ENCODE measurements at regions not wholly inside any gene's neighbourhood (a gene's known extent, or its start where the extent isn't known, plus 50 kb on each side); places are given as distances from the start of the nearest gene placed in this dataset.

- no peaks in the 10 kb centered on the region for H3K4me1 ChIP-seq (ENCODE audit: control insufficient read depth, extremely low read depth, insufficient read depth, low read length)
- no peaks in the 10 kb centered on the region for H3K27me3 ChIP-seq (ENCODE audit: control insufficient read depth, extremely low read depth, insufficient read depth, low read length)
- DNase-seq (ENCODE audit: low read depth, low spot score): no peak
- no peak for FAIRE-seq
- TF ChIP-seq EZH2 (IDR thresholded peaks at IDR 0.05; ENCODE audit: low read length): no peak
- TF ChIP-seq, protein P1, sequence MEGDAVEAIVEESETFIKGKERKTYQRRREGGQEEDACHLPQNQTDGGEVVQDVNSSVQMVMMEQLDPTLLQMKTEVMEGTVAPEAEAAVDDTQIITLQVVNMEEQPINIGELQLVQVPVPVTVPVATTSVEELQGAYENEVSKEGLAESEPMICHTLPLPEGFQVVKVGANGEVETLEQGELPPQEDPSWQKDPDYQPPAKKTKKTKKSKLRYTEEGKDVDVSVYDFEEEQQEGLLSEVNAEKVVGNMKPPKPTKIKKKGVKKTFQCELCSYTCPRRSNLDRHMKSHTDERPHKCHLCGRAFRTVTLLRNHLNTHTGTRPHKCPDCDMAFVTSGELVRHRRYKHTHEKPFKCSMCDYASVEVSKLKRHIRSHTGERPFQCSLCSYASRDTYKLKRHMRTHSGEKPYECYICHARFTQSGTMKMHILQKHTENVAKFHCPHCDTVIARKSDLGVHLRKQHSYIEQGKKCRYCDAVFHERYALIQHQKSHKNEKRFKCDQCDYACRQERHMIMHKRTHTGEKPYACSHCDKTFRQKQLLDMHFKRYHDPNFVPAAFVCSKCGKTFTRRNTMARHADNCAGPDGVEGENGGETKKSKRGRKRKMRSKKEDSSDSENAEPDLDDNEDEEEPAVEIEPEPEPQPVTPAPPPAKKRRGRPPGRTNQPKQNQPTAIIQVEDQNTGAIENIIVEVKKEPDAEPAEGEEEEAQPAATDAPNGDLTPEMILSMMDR (optimal IDR thresholded peaks at IDR 0.05 in 1 of 3, IDR thresholded peaks at IDR 0.05 in 1 of 3, conservative IDR thresholded peaks at IDR 0.05 in 1 of 3; ENCODE audit: extremely low read depth in 1 of 3, insufficient read depth in 2 of 3, low read length in 3 of 3): no peak
- H3K9me3 ChIP-seq (ENCODE audit: control insufficient read depth, low read depth, low read length): no peaks in the 10 kb centered on the region
- H3K4me3 ChIP-seq (ENCODE audit: control insufficient read depth in 2 of 3, extremely low read depth in 1 of 3, insufficient read depth in 2 of 3, low read depth in 1 of 3, low read length in 3 of 3): no peak overlapping the region
- H3K4me2 ChIP-seq (ENCODE audit: control insufficient read depth, extremely low read depth, insufficient read depth, low read depth, low read length): no peak overlapping the region
- H2AFZ ChIP-seq (ENCODE audit: control insufficient read depth, low read length): no peak overlapping the region
- no peaks in the 10 kb centered on the region for H3K36me3 ChIP-seq (ENCODE audit: control insufficient read depth in 2 of 2, extremely low read depth in 1 of 2, insufficient read depth in 2 of 2, low read length in 2 of 2)
- H3K9me1 ChIP-seq (ENCODE audit: control insufficient read depth, extremely low read depth, insufficient read depth, low read length): no peaks in the 10 kb centered on the region
- no peaks in the 10 kb centered on the region for H3K79me2 ChIP-seq (ENCODE audit: control insufficient read depth, insufficient read depth, low read length)
- dilution Hi-C loops (cut with MboI; ENCODE audit: extremely low pct_ligation_motif_present, low sequenced_read_pairs): no loop called here
- H3K9ac ChIP-seq (ENCODE audit: control insufficient read depth, extremely low read depth, insufficient read depth, low read length): no peak overlapping the region
- no peaks in the 10 kb centered on the region for H4K20me1 ChIP-seq (ENCODE audit: control insufficient read depth, extremely low read depth, insufficient read depth, low read length)
- no peak overlapping the region for H3K27ac ChIP-seq (ENCODE audit: control insufficient read depth, insufficient read depth, low read length)
Measured at GRCh38 chr2:56017784-56018183, 94.2 kb upstream of the EFEMP1 start.

DNA sequence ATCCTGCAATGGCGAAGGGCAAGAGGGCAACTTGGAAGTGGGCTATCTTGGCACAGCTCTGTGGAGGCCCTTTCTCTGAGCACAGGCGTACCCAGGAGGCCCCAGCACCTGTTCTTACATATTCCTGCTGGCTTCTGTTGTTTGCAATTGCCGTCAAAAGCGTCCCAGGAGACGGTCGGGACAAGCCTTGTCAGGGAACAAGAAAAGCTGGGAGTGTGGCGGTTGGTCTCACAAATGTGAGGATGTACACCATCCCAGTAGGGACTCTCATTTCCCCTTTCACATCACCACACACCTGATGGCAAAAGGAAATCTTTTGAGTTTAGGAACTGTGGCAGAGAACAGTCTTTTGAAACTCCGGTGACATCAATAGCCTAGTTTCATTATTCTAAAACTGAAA lies 94.7 kb upstream of the EFEMP1 start:
- dilution Hi-C loops (cut with MboI; ENCODE audit: extremely low pct_ligation_motif_present, low sequenced_read_pairs): no loop called here
- H3K27me3 ChIP-seq (ENCODE audit: control insufficient read depth, extremely low read depth, insufficient read depth, low read length): no peaks in the 10 kb centered on the region
- H3K9ac ChIP-seq (ENCODE audit: control insufficient read depth, extremely low read depth, insufficient read depth, low read length): no peak overlapping the region
- H3K4me2 ChIP-seq (ENCODE audit: control insufficient read depth, extremely low read depth, insufficient read depth, low read depth, low read length): no peak overlapping the region
- no peaks in the 10 kb centered on the region for H3K9me3 ChIP-seq (ENCODE audit: control insufficient read depth, low read depth, low read length)
- TF ChIP-seq, protein P1 (optimal IDR thresholded peaks at IDR 0.05 in 1 of 3, IDR thresholded peaks at IDR 0.05 in 1 of 3, conservative IDR thresholded peaks at IDR 0.05 in 1 of 3; ENCODE audit: extremely low read depth in 1 of 3, insufficient read depth in 2 of 3, low read length in 3 of 3): no peak
- TF ChIP-seq EZH2 (IDR thresholded peaks at IDR 0.05; ENCODE audit: low read length): no peak
- H3K79me2 ChIP-seq (ENCODE audit: control insufficient read depth, insufficient read depth, low read length): no peaks in the 10 kb centered on the region
- no peak overlapping the region for H3K4me3 ChIP-seq (ENCODE audit: control insufficient read depth in 2 of 3, extremely low read depth in 1 of 3, insufficient read depth in 2 of 3, low read depth in 1 of 3, low read length in 3 of 3)
- FAIRE-seq: no peak
- H3K9me1 ChIP-seq (ENCODE audit: control insufficient read depth, extremely low read depth, insufficient read depth, low read length): no peaks in the 10 kb centered on the region
- H4K20me1 ChIP-seq (ENCODE audit: control insufficient read depth, extremely low read depth, insufficient read depth, low read length): no peaks in the 10 kb centered on the region
- no peak overlapping the region for H2AFZ ChIP-seq (ENCODE audit: control insufficient read depth, low read length)
- H3K36me3 ChIP-seq (ENCODE audit: control insufficient read depth in 2 of 2, extremely low read depth in 1 of 2, insufficient read depth in 2 of 2, low read length in 2 of 2): no peaks in the 10 kb centered on the region
- H3K4me1 ChIP-seq (ENCODE audit: control insufficient read depth, extremely low read depth, insufficient read depth, low read length): no peaks in the 10 kb centered on the region
- no peak overlapping the region for H3K27ac ChIP-seq (ENCODE audit: control insufficient read depth, insufficient read depth, low read length)
- DNase-seq (ENCODE audit: low read depth, low spot score): no peak
